Fibroblast of peridontal ligament (primary cell): ENCODE measurements at regions not wholly inside any gene's neighbourhood (a gene's known extent, or its start where the extent isn't known, plus 50 kb on each side); places are given as distances from the start of the nearest gene placed in this dataset.
A peak's percentile ranks its signal among the peaks of the same experiment; 100 is the strongest.

ENCODE experiments used
- DNase-seq: peaks from one replicate; pipeline ENCODE4 v3.0.0-alpha.2; 2010; ENCODE audit errors: extremely low read depth

DNA sequence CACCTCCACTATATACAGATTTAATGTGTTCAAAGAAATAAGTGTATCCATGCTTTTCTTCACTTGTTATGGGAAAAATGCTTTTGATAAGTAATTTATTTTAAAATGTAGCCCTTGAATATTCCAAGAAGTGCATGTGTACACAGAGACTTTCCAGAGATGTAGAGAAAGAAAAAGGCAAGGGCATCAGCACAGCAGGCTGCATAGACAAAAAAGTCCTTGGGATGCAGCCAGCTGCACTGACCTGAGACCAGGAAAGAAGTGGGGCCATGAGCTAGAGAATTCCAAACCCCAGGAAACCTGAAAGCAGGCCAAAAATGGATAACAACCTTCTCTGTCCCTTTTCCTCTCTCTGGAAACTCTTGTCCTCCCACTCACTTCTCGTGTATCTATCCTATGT, 51.6 kb upstream of the PRDM8 start:
- DNase-seq: no peak

GRCh38 chr4:80144676-80145470, 52.4 kb upstream of the PRDM8 start:
- no peak for DNase-seq

- no peak for DNase-seq
These were observed 54.0 kb upstream of the PRDM8 start for GRCh38 chr4:80143307-80143679.

GRCh38 chr4:80142394-80143306, 54.7 kb upstream of the PRDM8 start:
- DNase-seq: no peak

GRCh38 chr4:80141543-80141942, 55.8 kb upstream of the PRDM8 start:
- DNase-seq: no peak

- DNase-seq: no peak
These were observed 57.1 kb upstream of the PRDM8 start for GRCh38 chr4:80140194-80140593.

DNA sequence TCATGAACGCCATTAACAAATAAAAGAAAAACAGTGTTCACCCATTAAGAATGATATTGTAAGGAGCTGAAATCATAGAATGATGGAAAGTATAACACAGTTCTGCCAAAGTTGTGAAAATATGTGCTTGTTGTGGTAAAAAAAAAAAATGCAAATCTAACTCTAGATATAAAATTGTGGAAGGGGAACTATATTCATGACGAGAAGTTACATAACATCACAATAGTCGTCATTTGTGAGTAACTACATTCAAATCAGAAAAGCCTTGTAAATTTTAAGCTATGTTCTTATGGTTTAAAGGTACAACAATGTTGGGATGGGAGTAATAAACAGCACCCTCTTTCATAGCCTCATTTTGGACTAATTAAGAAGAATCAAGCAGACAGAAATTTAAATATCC, 57.6 kb upstream of the PRDM8 start:
- DNase-seq: no peak

- DNase-seq: peak; percentile 66
These were observed 58.5 kb upstream of the PRDM8 start for GRCh38 chr4:80138551-80139538.

GRCh38 chr4:80137631-80138030, 59.7 kb upstream of the PRDM8 start:
- DNase-seq: no peak

DNA sequence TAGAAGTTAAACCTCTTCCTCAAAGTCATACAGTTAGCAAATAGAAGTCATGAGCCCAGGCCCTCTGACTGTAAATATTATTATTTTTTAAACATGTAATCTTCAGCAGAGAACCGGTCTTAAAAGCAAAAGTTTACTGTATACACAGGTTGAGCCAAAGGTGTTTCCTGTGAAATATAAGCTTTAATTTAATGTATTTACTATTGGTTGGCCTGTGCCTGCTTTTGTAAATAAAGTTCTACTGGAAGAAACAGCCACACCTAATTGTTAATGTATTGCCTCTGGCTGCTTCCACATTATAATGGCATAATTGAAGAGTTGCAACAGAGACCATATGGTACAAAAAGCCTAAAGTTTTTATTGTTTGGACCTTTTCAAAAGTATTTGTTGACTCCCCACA, 61.0 kb upstream of the PRDM8 start:
- no peak for DNase-seq

DNA sequence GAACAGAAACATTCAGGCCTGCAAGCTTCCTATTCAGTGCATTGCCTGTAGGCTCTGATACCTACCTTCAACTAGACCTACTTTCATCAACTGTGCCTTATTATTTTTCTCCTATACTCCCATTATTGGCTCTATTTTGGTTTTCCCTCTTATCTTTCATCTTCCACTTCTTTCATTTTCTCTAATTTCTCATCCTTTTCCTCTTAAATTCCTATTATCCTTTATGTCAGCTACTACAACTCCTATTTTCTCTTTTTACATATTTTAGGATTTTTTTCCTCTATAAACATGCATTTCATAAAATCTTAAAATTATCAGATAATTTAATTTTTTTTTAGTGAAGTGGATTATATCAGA, 61.6 kb upstream of the PRDM8 start:
- DNase-seq: no peak

DNA sequence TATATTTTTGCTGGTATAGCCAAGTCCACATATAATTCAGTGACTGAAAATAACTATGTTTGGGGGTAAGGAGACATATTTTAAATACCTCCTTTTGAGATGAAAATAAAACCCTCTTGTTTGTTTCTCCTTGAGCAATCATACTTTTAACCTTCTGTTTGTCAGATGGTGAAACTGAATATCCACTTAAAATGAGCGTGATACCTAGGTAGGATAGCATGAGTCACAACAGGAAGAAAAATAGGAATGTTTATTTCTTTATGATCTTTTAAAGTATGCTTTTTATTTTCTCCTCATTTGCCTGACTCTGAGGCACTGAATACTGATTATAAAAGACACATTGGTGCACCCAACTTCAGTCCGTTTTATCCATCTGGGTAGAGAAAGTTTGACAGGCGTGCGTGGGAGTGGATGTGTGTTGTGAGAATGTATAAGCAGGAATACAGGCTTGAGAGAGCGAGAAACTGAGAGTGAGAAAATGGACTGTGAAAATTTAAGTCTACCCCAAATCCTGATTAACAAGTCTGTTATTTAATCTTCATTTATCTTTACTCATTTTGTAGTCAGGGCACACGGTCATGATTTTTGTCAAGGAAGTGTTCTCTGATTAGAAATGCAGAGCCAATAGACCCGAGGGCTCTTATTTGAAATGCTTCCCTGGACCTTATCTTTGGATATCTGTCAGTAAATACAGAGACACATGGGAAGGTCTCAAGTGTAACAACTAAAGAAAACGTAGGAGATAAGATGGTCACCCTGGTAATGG, 62.1 kb upstream of the ANTXR2 start:
- DNase-seq: no peak

GRCh38 chr4:80133240-80133783, 60.3 kb upstream of the ANTXR2 start:
- DNase-seq: no peak

DNA sequence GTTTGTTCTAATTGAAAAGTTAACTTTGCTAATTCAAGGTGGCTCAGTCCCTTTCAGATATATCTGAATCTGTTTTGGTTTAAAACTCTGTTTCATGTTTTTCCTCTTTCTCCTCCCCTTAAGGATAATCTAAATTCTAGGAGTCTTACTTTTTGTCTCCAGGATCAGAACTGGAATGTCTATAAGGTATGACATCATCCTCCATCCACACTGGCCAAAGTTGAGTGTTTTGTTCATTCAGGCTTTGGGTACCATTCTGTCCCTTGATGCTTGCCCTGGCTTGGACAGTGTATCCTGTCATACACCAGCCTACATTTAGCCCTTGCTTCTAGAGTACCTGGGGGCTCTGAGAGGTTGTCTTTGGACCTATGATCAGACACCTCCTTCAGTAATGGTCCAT, 56.8 kb upstream of the ANTXR2 start:
- no peak for DNase-seq

DNA sequence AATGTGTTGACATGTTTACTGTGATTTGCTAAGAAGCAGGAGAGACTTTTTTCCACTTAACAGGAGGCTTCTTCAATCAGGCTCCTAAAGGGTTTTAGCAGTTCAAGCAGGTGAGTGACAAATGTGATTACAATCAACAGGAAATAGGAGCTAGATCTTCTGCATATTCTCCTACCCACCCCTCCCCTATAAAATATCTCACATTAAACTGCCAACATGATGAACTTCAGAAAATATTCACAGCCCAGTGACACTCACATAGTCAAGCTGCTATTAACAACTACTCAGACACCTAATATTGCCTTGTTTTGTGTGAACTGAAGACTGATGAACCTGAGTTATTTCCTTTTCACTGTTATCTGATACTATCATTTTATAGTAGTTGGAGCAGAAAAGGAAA, 55.9 kb upstream of the ANTXR2 start:
- no peak for DNase-seq

DNA sequence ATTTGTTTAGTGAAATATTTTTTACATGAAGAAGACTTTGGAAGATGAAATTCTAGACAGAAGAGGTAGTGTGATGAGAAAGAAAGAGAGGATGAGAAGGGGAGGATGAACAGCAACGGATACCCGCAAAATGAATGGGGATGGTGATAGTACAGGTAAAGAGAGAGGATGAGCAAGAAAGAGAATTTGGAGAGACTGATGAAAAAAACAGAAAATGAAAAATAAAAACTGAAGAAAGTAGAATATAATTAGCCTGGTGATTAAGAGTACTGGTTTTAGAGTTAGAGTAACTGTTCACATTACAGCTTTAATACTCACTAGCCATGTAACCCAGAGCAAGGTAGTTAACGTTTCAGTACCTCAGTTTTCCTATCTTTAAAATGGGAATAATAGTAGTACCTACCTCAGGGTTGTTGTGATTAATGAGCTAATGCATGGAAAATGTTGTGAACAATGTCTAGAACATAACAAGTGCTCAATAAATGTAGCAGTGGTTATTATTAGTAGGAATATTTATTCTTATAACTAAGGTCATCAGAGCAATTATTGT, 54.9 kb upstream of the ANTXR2 start:
- no peak for DNase-seq

DNA sequence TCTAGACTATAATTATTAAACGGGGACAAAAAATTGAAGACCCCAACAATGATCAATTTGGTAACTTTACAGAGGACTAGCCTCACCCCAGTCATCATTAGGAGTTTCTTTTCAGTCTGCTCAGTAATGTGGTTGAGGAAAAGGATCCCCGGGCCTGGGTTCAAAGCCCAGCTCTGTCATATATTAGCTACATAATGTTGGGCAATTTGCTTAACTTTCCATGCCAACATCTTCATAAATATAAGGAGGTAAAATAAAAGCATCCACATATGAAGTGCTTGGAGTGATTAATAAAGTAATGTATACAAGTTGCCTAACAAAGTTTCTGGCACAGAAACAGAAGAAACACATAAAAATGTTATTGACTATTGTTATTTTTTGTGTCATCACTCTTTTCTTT, 53.4 kb upstream of the ANTXR2 start:
- no peak for DNase-seq

DNA sequence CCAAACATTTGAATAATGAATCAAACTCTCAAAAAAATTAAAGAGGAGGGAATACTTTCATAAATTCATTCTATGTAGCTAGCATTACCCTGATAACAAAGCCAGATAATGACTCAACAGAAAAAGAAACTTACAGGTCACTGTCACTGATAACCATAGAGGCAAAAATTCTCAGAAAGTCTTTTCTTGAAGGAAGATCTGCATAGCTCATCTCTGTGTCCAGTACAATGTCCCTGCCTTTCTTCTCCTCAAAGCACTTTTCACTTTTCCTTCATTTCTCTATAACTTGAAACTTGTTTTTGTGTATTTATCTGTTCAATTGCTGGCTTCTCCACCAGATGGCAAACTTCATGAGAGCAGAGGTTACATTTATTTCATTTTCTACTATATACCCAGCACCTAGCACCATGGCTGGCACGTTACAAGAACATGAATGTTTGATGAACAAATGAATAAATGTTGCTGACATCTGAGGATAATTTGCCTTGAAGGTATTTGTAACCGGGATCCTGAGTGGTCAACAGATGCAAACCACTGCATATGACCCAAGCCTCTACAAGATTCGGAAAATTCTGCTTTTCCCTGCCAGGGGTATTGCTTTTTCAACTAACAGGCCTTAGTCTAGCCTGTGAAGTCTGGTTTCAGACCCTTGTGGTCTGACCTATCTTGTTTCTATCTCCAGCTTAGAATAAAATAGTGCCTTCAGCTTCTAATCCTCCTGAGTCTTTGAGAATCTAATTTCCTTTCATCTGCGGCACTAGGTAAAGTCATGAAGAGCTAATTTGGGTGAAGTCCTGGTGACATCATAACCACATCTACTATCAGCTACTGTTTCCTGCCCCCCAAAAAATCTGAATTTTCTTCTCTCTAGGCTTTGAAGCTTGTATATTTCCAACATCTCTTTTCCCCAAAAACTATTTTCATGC, 52.5 kb upstream of the ANTXR2 start:
- DNase-seq: peak; percentile 66
